ENCODE measurements at regions not wholly inside any gene's neighbourhood (a gene's known extent, or its start where the extent isn't known, plus 50 kb on each side); places are given as distances from the start of the nearest gene placed in this dataset.
A peak's percentile ranks its signal among the peaks of the same experiment; 100 is the strongest.

GRCh38 chr12:42705863-42706262 is 116.3 kb upstream of the PRICKLE1 start:
- H3K4me1 ChIP-seq (ENCODE audit: insufficient read depth, low read length): peaks cover 11% of the 10 kb centered on the region
- H3K27ac ChIP-seq (ENCODE audit: low read depth, low read length): peak overlapping the region; percentile 49
- no peak overlapping the region for H3K9ac ChIP-seq (ENCODE audit: low read length)
- no peak overlapping the region for H3K4me2 ChIP-seq (ENCODE audit: low read length)
- no peaks in the 10 kb centered on the region for H3K27me3 Mint-ChIP-seq (ENCODE audit: low read depth, unreplicated experiment)
- peaks cover 9% of the 10 kb centered on the region for H3K4me1 Mint-ChIP-seq (ENCODE audit: low read depth, unreplicated experiment)
- no peak overlapping the region for H3K4me3 Mint-ChIP-seq (ENCODE audit: unreplicated experiment)
- no peaks in the 10 kb centered on the region for H3K9me3 ChIP-seq (ENCODE audit: insufficient read depth, low read depth, low read length)
- FAIRE-seq (no peak), DNase-seq (ENCODE audit: low read depth) (peak; percentile 98)
- peaks cover 3% of the 10 kb centered on the region for H3K9me3 Mint-ChIP-seq (ENCODE audit: unreplicated experiment)
- no peak overlapping the region for H3K4me3 ChIP-seq (ENCODE audit: insufficient read depth, low read depth, low read length)
- TF ChIP-seq EZH2 (IDR thresholded peaks at IDR 0.05; ENCODE audit: insufficient read depth, low read length) (no peak), CTCF (IDR thresholded peaks at IDR 0.05; ENCODE audit: insufficient read depth, low read depth, low read length) (no peak)
- peak overlapping the region; percentile 38 for H3K27ac Mint-ChIP-seq (ENCODE audit: unreplicated experiment)
- peak overlapping the region; percentile 38 for H2AFZ ChIP-seq (ENCODE audit: low read depth, low read length)
- no peaks in the 10 kb centered on the region for H3K27me3 ChIP-seq (ENCODE audit: insufficient read depth, low read length)
- no peaks in the 10 kb centered on the region for H4K20me1 ChIP-seq (ENCODE audit: insufficient read depth, low read length)
- no peaks in the 10 kb centered on the region for H3K36me3 Mint-ChIP-seq (ENCODE audit: low read depth, unreplicated experiment)
- no peaks in the 10 kb centered on the region for H3K36me3 ChIP-seq (ENCODE audit: insufficient read depth, low read length)
- H3K79me2 ChIP-seq (ENCODE audit: insufficient read depth, low read length): no peaks in the 10 kb centered on the region

DNA sequence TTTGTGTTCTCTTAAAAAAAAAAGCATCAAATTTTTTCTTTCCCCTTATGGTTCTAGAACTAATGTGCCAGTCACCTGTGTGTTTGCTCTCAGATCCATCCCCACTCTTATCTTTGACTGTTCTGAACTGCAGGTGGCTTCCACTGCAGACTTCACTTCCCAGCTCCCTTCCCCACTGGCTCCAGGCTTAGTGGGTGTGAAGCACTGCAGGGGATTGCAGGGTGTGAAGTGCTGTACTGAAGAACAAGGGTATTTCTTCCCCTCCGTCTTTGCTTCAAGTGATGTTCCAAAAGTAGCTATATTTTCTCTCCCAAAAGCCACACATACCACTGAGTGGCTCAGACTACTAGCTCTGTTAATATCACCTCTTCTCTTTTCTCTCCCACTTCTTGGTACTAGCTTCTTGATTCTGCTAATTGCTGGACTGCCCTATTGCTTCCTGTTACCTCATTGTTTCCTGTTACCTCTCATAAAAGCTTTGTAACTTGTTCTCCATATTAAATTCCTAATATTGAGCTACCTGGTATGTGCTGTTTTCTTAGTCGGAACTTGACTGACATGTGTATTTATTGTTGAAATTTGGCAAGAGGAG is 115.4 kb upstream of the PRICKLE1 start:
- Histone ChIP-seq H3K9ac (ENCODE audit: low read length) (no peak overlapping the region), H4K20me1 (ENCODE audit: insufficient read depth, low read length) (no peaks in the 10 kb centered on the region), H3K27me3 (ENCODE audit: insufficient read depth, low read length) (no peaks in the 10 kb centered on the region), H3K79me2 (ENCODE audit: insufficient read depth, low read length) (no peaks in the 10 kb centered on the region), H2AFZ (ENCODE audit: low read depth, low read length) (no peak overlapping the region), H3K4me3 (ENCODE audit: insufficient read depth, low read depth, low read length) (no peak overlapping the region), H3K4me2 (ENCODE audit: low read length) (no peak overlapping the region), H3K27ac (ENCODE audit: low read depth, low read length) (no peak overlapping the region), H3K36me3 (ENCODE audit: insufficient read depth, low read length) (no peaks in the 10 kb centered on the region), H3K4me1 (ENCODE audit: insufficient read depth, low read length) (peaks cover 11% of the 10 kb centered on the region), H3K9me3 (ENCODE audit: insufficient read depth, low read depth, low read length) (no peaks in the 10 kb centered on the region)
- DNase-seq (ENCODE audit: low read depth) (no peak), FAIRE-seq (no peak)
- Mint-ChIP-seq H3K27me3 (ENCODE audit: low read depth, unreplicated experiment) (no peaks in the 10 kb centered on the region), H3K36me3 (ENCODE audit: low read depth, unreplicated experiment) (no peaks in the 10 kb centered on the region), H3K27ac (ENCODE audit: unreplicated experiment) (no peak overlapping the region), H3K9me3 (ENCODE audit: unreplicated experiment) (no peaks in the 10 kb centered on the region), H3K4me1 (ENCODE audit: low read depth, unreplicated experiment) (peaks cover 9% of the 10 kb centered on the region), H3K4me3 (ENCODE audit: unreplicated experiment) (no peak overlapping the region)
- TF ChIP-seq CTCF (IDR thresholded peaks at IDR 0.05; ENCODE audit: insufficient read depth, low read depth, low read length) (no peak), EZH2 (IDR thresholded peaks at IDR 0.05; ENCODE audit: insufficient read depth, low read length) (no peak)

DNA sequence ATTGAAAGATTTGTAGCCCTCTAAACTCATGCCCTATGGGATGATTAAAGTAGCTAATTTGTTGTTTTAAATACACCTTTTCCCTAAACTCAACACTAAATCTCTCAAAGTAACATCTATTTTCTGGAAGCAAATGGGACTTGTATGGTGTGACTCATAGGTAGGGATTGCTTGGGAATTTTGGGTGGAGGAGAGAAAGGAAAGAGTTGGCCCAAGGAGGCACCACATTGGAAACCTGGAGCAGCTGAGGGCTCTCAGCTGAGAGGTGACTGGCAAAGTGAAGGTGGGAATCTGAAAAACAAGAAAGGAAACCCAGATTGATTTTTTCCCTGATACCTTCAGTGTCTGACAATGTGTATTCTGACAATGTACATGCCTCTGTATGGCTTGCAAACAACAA is 114.8 kb upstream of the PRICKLE1 start:
- Histone ChIP-seq H3K36me3 (ENCODE audit: insufficient read depth, low read length) (no peaks in the 10 kb centered on the region), H3K4me3 (ENCODE audit: insufficient read depth, low read depth, low read length) (no peak overlapping the region), H3K27ac (ENCODE audit: low read depth, low read length) (no peak overlapping the region), H3K27me3 (ENCODE audit: insufficient read depth, low read length) (no peaks in the 10 kb centered on the region), H3K9ac (ENCODE audit: low read length) (no peak overlapping the region), H3K79me2 (ENCODE audit: insufficient read depth, low read length) (no peaks in the 10 kb centered on the region), H2AFZ (ENCODE audit: low read depth, low read length) (no peak overlapping the region), H3K9me3 (ENCODE audit: insufficient read depth, low read depth, low read length) (no peaks in the 10 kb centered on the region), H3K4me1 (ENCODE audit: insufficient read depth, low read length) (peaks cover 11% of the 10 kb centered on the region), H4K20me1 (ENCODE audit: insufficient read depth, low read length) (no peaks in the 10 kb centered on the region), H3K4me2 (ENCODE audit: low read length) (no peak overlapping the region)
- H3K36me3 Mint-ChIP-seq (ENCODE audit: low read depth, unreplicated experiment): no peaks in the 10 kb centered on the region
- no peak overlapping the region for H3K4me3 Mint-ChIP-seq (ENCODE audit: unreplicated experiment)
- no peaks in the 10 kb centered on the region for H3K27me3 Mint-ChIP-seq (ENCODE audit: low read depth, unreplicated experiment)
- no peaks in the 10 kb centered on the region for H3K9me3 Mint-ChIP-seq (ENCODE audit: unreplicated experiment)
- DNase-seq (ENCODE audit: low read depth): no peak
- TF ChIP-seq EZH2 (IDR thresholded peaks at IDR 0.05; ENCODE audit: insufficient read depth, low read length): no peak
- no peak for TF ChIP-seq CTCF (IDR thresholded peaks at IDR 0.05; ENCODE audit: insufficient read depth, low read depth, low read length)
- no peak for FAIRE-seq
- H3K4me1 Mint-ChIP-seq (ENCODE audit: low read depth, unreplicated experiment): peaks cover 9% of the 10 kb centered on the region
- H3K27ac Mint-ChIP-seq (ENCODE audit: unreplicated experiment): no peak overlapping the region
